ENCODE measurements at regions not wholly inside any gene's neighbourhood (a gene's known extent, or its start where the extent isn't known, plus 50 kb on each side); places are given as distances from the start of the nearest gene placed in this dataset.

DNA sequence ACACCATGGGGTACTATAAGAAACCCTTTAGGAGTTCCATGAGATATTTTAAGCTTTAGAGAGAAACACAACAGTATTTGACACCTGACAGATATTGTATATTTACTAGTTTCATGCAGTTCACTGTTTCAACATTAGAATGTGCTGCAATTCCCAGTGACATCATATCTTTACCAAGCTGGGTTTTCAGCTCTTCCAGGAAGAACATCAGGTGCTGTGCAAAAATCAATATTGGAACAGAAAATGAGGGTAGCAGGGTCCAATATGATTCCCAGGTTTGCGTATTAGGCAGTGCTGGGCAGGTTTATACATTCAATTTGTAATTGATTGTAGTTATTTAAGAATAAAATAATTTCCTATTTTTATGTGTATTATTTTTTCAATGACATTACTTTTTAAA lies 500.0 kb upstream of the EPHA7 start:
- no peaks in the 10 kb centered on the region for H3K36me3 Mint-ChIP-seq

GRCh38 chr6:93918258-93918657 lies 498.9 kb upstream of the EPHA7 start:
- Mint-ChIP-seq H3K27me3 (ENCODE audit: low read depth) (no peaks in the 10 kb centered on the region), H3K4me3 (no peak overlapping the region), H3K36me3 (no peaks in the 10 kb centered on the region), H3K9me3 (no peaks in the 10 kb centered on the region), H3K4me1 (no peaks in the 10 kb centered on the region), H3K27ac (no peak overlapping the region)
- TF ChIP-seq, protein P1, sequence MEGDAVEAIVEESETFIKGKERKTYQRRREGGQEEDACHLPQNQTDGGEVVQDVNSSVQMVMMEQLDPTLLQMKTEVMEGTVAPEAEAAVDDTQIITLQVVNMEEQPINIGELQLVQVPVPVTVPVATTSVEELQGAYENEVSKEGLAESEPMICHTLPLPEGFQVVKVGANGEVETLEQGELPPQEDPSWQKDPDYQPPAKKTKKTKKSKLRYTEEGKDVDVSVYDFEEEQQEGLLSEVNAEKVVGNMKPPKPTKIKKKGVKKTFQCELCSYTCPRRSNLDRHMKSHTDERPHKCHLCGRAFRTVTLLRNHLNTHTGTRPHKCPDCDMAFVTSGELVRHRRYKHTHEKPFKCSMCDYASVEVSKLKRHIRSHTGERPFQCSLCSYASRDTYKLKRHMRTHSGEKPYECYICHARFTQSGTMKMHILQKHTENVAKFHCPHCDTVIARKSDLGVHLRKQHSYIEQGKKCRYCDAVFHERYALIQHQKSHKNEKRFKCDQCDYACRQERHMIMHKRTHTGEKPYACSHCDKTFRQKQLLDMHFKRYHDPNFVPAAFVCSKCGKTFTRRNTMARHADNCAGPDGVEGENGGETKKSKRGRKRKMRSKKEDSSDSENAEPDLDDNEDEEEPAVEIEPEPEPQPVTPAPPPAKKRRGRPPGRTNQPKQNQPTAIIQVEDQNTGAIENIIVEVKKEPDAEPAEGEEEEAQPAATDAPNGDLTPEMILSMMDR (IDR thresholded peaks at IDR 0.05; ENCODE audit: unreplicated experiment), result no peak
- DNase-seq (ENCODE audit: low spot score in 2 of 2, unreplicated experiment in 2 of 2), result no peak

More for the DNA sequence above, 500.0 kb upstream of the EPHA7 start:
- DNase-seq (ENCODE audit: low spot score in 2 of 2, unreplicated experiment in 2 of 2), result no peak
- Mint-ChIP-seq H3K9me3 (no peaks in the 10 kb centered on the region), H3K27ac (no peak overlapping the region), H3K27me3 (ENCODE audit: low read depth) (no peaks in the 10 kb centered on the region), H3K4me1 (no peaks in the 10 kb centered on the region), H3K4me3 (no peak overlapping the region)
- TF ChIP-seq, protein P1 (IDR thresholded peaks at IDR 0.05; ENCODE audit: unreplicated experiment), result no peak

- no peak for DNase-seq (ENCODE audit: low spot score in 2 of 2, unreplicated experiment in 2 of 2)
- no peaks in the 10 kb centered on the region for H3K27me3 Mint-ChIP-seq (ENCODE audit: low read depth)
- no peaks in the 10 kb centered on the region for H3K36me3 Mint-ChIP-seq
- no peak overlapping the region for H3K27ac Mint-ChIP-seq
- H3K4me1 Mint-ChIP-seq, result no peaks in the 10 kb centered on the region
- no peaks in the 10 kb centered on the region for H3K9me3 Mint-ChIP-seq
- H3K4me3 Mint-ChIP-seq, result no peak overlapping the region
- TF ChIP-seq, protein P1 (IDR thresholded peaks at IDR 0.05; ENCODE audit: unreplicated experiment), result no peak
Measured at GRCh38 chr6:93917216-93917615, 497.9 kb upstream of the EPHA7 start.

DNA sequence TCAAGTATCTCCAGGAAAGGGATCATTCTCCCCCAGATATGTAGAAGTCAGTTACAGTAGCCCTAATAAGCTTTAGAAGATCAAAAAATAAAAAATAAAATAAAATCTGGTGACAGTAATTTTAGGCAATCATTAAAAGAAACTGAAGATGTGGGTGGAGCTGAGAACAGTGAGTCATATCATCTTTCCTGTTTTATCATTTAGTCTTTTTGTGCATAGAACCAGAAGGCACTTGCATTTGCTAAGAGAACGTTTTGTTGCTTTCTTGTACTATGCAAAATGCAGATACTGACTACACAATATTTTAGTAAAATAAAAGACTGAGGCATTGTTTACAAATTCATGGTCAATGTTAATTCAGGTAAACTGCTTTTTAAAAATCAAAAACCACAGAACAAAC lies 497.4 kb upstream of the EPHA7 start:
- no peaks in the 10 kb centered on the region for H3K27me3 Mint-ChIP-seq (ENCODE audit: low read depth)
- no peak for DNase-seq (ENCODE audit: low spot score in 2 of 2, unreplicated experiment in 2 of 2)
- H3K9me3 Mint-ChIP-seq, result no peaks in the 10 kb centered on the region
- no peaks in the 10 kb centered on the region for H3K4me1 Mint-ChIP-seq
- H3K27ac Mint-ChIP-seq, result no peak overlapping the region
- no peaks in the 10 kb centered on the region for H3K36me3 Mint-ChIP-seq
- H3K4me3 Mint-ChIP-seq, result no peak overlapping the region
- TF ChIP-seq, protein P1 (IDR thresholded peaks at IDR 0.05; ENCODE audit: unreplicated experiment), result no peak

DNA sequence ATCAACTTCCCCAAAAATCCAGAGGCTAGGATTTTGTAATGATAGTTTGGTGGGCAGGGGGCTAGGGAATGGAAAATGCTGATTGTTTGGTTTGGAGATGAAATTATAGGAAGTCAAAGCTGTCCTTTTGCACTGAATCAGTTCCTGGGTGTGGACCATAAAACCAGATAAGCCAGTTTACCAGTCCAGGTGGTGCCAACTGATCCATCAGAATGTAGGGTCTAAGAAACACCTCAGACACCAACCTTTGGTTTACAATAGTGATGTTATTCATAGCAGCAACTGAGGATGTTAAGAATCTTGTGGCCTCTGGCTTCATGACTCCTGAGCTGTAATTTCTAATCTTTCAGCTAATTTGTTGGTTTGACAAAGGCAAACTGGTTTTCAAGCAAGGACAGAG lies 496.6 kb upstream of the EPHA7 start:
- Mint-ChIP-seq H3K9me3 (no peaks in the 10 kb centered on the region), H3K27ac (no peak overlapping the region), H3K4me3 (no peak overlapping the region), H3K36me3 (no peaks in the 10 kb centered on the region), H3K27me3 (ENCODE audit: low read depth) (no peaks in the 10 kb centered on the region), H3K4me1 (no peaks in the 10 kb centered on the region)
- TF ChIP-seq, protein P1 (IDR thresholded peaks at IDR 0.05; ENCODE audit: unreplicated experiment), result no peak
- no peak for DNase-seq (ENCODE audit: low spot score in 2 of 2, unreplicated experiment in 2 of 2)

GRCh38 chr6:93902517-93902916 lies 483.2 kb upstream of the EPHA7 start:
- DNase-seq (ENCODE audit: low spot score in 2 of 2, unreplicated experiment in 2 of 2), result no peak
- peaks cover 12% of the 10 kb centered on the region for H3K9me3 Mint-ChIP-seq
- H3K4me3 Mint-ChIP-seq, result no peak overlapping the region
- no peaks in the 10 kb centered on the region for H3K4me1 Mint-ChIP-seq
- H3K27me3 Mint-ChIP-seq (ENCODE audit: low read depth), result no peaks in the 10 kb centered on the region
- TF ChIP-seq, protein P1 (IDR thresholded peaks at IDR 0.05; ENCODE audit: unreplicated experiment), result no peak
- no peak overlapping the region for H3K27ac Mint-ChIP-seq
- no peaks in the 10 kb centered on the region for H3K36me3 Mint-ChIP-seq
